Stimulated activated CD8-positive, alpha-beta memory T cell treated with anti-CD3 and anti-CD28 coated beads, Interleukin-4, amount 100 ng/mL, for 1 hour (primary cell): ENCODE measurements at regions not wholly inside any gene's neighbourhood (a gene's known extent, or its start where the extent isn't known, plus 50 kb on each side); places are given as distances from the start of the nearest gene placed in this dataset.

Experiments
- DNase-seq, 2 donors: peaks; one replicate each; pipeline ENCODE4 v3.0.0-alpha.2; 2020; ENCODE audit warnings: low read depth in 2 of 2, low spot score in 1 of 2

DNA sequence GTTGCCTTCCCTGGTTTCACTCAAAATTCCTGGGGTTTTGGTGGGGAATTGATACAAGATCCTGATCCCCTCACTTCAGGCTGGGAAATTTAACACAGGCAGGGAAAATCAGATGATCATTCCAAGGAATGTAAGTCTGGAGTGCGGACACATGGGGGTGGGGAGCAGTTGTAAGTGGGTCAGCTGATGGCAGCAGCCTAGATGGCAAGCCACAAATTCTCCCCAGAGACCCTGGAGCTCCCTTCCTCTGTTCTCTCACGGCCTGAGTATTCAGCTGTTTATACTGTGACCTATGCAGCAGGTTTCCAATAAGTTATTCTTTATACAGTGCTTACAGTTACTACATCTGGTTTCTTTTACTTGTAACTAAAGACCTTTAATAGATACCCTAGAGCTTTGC lies 144.9 kb downstream of the SH3BGRL2 start:
- DNase-seq = no peak

DNA sequence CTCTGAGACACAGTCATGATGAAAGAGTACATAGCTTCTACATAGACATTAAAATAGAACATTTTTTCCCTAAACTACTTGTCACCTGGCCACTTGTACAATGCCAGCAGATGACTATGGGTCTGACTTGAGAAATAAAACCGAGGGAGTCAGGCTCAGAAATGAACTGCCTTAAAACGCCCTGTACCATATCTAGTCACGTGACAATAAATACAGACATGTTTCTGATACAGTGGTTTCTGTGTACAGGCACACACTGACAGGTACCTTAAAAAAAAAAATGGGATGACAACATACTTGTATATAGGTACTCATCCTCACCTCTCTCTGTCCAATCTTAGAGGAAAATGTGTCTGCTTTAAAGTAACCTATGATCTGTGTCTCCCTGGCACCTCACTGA lies 144.1 kb downstream of the SH3BGRL2 start:
- no peak for DNase-seq

DNA sequence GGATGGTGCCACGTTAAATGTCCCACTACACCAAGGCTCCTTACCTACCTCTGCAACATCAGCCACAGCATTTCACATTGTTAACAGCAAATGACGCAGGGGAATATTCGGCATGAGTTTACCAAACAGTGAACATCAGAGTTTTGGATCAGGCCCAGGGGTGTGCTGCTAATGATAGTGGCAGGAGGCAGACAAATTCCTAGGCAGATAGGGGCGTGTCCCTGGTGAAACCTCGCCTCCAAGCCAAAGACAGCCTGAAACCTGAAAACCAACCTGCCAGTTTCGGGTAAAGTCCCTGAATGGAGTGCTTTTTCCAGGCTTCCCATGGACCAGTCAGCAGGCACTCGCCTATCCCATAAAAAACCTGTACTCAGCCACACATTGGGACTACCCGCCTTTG lies 133.6 kb downstream of the SH3BGRL2 start:
- DNase-seq = no peak

DNA sequence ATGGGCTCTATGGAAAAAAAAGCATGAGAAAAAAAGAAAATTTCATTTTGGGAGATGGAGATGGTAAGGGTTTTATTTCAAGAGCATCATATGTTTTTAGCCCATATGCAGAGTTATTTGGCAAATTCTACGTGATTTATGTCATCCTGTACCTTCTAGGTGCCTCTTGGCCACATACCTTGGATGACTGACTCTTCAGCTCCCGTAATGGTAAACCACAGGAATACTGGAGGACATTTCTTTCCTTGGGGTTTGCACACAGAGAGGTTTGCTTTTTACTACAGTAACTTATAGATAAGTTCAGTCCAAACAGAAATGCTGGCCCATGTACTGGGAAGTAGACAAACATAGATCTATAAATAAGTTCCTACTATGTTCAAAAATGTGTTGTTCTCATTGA lies 132.2 kb downstream of the SH3BGRL2 start:
- DNase-seq = no peak

DNA sequence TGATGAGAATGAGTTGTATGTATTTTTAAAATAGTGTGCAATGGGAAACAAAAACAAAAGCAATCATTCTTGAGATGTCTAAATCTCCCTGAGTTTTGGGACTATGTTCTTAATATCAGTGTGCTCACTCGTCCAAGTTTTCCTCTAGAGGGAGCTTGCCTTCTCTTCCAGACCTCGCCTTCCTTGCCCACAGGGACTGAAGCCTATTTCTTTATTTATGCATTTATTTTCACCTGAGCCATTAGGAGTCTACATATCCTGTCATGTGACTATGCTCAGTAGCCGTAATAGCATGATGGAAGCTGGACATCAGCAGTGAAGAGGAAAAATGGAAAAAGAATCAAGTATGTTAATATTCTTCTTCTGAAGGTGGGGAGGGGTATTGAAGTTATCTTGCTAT lies 131.2 kb downstream of the SH3BGRL2 start:
- no peak for DNase-seq

DNA sequence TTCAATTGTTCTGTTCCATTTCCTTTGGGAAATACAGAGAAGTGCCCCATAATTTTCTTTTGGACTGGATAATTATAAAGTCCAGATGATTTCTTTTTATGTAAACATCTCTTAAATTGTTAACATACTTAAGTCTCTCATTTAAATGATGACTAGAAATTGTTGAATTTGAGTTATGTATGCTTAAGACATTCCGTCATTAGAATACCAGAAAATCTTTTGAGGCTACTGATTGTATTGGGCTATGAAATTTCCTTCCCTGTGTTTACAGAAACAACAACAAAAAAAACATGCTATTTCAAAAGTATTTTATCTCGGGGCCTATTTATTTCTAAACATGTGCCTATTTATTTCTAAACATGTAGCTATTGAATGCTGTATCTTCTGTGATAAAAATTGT lies 125.4 kb downstream of the SH3BGRL2 start:
- no peak for DNase-seq

DNA sequence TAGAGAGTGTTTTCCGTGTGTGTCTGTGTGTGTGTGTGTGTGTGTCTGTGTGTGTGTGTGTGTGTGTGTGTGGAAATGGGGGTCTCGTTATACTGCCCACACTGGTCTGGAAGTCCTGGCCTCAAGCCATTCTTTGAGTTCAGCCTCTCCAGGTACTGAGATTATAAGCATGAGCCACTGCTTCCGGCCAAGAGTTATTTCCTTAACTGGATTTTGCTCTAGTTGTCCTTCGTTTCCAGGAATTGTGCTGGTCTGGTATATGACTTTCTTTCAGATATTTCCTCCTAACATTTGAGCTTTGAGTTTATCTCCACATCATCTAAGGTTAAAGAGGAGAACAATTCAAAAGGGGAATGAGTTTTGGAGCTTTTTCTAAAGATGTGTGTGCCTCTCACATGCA lies 124.8 kb downstream of the SH3BGRL2 start:
- DNase-seq = no peak
